Thyroid gland (tissue), 4 donors: ENCODE measurements at regions not wholly inside any gene's neighbourhood (a gene's known extent, or its start where the extent isn't known, plus 50 kb on each side); places are given as distances from the start of the nearest gene placed in this dataset.

ENCODE experiments used
- DNase-seq, 2 donors: peaks; one replicate each; pipeline ENCODE4 v3.0.0-alpha.2; 2019
- H3K27ac ChIP-seq, 3 donors: fragments of 200-600 bp; sonication (generic); 1 replicate in 2 of 3; 2 replicates in 1 of 3; pipeline ENCODE4 v1.5.1; 2016 to 2019; ENCODE audit warnings: mild to moderate bottlenecking in 1 of 3, moderate library complexity in 1 of 3
- H3K27me3 ChIP-seq: fragments of 200-600 bp; sonication (generic); one replicate; pipeline ENCODE4 v1.5.1; 2019
- H3K36me3 ChIP-seq, 2 donors: fragments of 200-600 bp; sonication (generic); one replicate each; pipeline ENCODE4 v1.5.1; 2016 to 2019
- H3K4me1 ChIP-seq, 2 donors: fragments of 200-600 bp; sonication (generic); one replicate each; pipeline ENCODE4 v1.5.1; 2017 to 2019
- H3K4me3 ChIP-seq, 3 donors: fragments of 200-600 bp; sonication (generic); replicated peaks in 1 of 3; 1 replicate in 2 of 3; 2 replicates in 1 of 3; pipeline ENCODE4 v1.5.1; 2016; ENCODE audit warnings: mild to moderate bottlenecking in 1 of 3
- H3K9me3 ChIP-seq: fragments of 200-600 bp; sonication (generic); one replicate; pipeline ENCODE4 v1.5.1; 2017
- CTCF ChIP-seq, 6 experiments: fragments of 200-600 bp in 3 of 6; fragments of 450-650 bp in 3 of 6; sonication (generic) in 3 of 6; IDR thresholded peaks; one replicate each; pipeline ENCODE4 v1.5.1; 2016 to 2019; ENCODE audit warnings: antibody characterized with exemption in 6 of 6, mild to moderate bottlenecking in 2 of 6, inconsistent platforms in 1 of 6, moderate library complexity in 1 of 6
- POLR2A ChIP-seq, 2 donors: fragments of 450-650 bp; IDR thresholded peaks; one replicate each; pipeline ENCODE4 v1.6.1; 2017; ENCODE audit warnings: antibody characterized with exemption in 2 of 2, mild to moderate bottlenecking in 2 of 2, moderate library complexity in 1 of 2
- WGBS, 2 donors: methylation state at CpG; one replicate each; pipeline ENCODE4 v1.1.5; 2017; 5-methylcytosine and 5-hydroxymethylcytosine counted together
- intact Hi-C: fragments of 100-400 bp; cut with DNase I; formaldehyde crosslinking; loops from one replicate; pipeline ENCODE4 v1.15.1; 2023

- Histone ChIP-seq H3K4me1 (no peaks in the 10 kb centered on the region), H3K27me3 (no peaks in the 10 kb centered on the region), H3K9me3 (no peaks in the 10 kb centered on the region), H3K36me3 (no peaks in the 10 kb centered on the region), H3K4me3 (no peak overlapping the region), H3K27ac (no peak overlapping the region)
- DNase-seq = no peak
- intact Hi-C loops = no loop called here
- TF ChIP-seq POLR2A (IDR thresholded peaks at IDR 0.05) (no peak), CTCF (IDR thresholded peaks at IDR 0.05) (no peak)
- WGBS, 2 donors = 93 to 94% methylated on average over 2 of the region's 2 CpGs
Observed at GRCh38 chr7:17396692-17397091, 98.2 kb downstream of the AHR start.

GRCh38 chr7:17401791-17402627, 103.6 kb downstream of the AHR start:
- no peak for DNase-seq
- H3K27ac ChIP-seq = no peak overlapping the region
- TF ChIP-seq CTCF (IDR thresholded peaks at IDR 0.05) (no peak), POLR2A (IDR thresholded peaks at IDR 0.05) (no peak)
- no peaks in the 10 kb centered on the region for H3K9me3 ChIP-seq
- no peaks in the 10 kb centered on the region for H3K27me3 ChIP-seq
- intact Hi-C loops = no loop called here
- 86 to 87% methylated on average over 6 of the region's 6 CpGs for WGBS, 2 donors
- no peak overlapping the region for H3K4me3 ChIP-seq
- peaks cover 0 to 3% of the 10 kb centered on the region in 2 donors for H3K4me1 ChIP-seq
- H3K36me3 ChIP-seq = no peaks in the 10 kb centered on the region

- no peak overlapping the region for H3K27ac ChIP-seq
- H3K4me1 ChIP-seq = peaks cover 6 to 7% of the 10 kb centered on the region in 2 donors
- no peak overlapping the region for H3K4me3 ChIP-seq
- DNase-seq = no peak
- intact Hi-C loops = no loop called here
- no peaks in the 10 kb centered on the region for H3K9me3 ChIP-seq
- 76 to 85% methylated on average over 9 of the region's 9 CpGs for WGBS, 2 donors
- H3K27me3 ChIP-seq = no peaks in the 10 kb centered on the region
- H3K36me3 ChIP-seq = no peaks in the 10 kb centered on the region
- TF ChIP-seq CTCF (IDR thresholded peaks at IDR 0.05) (no peak), POLR2A (IDR thresholded peaks at IDR 0.05) (no peak)
Observed at GRCh38 chr7:17402628-17403278, 104.3 kb downstream of the AHR start.

GRCh38 chr7:17404006-17404405, 105.6 kb downstream of the AHR start:
- H3K9me3 ChIP-seq = no peaks in the 10 kb centered on the region
- H3K27ac ChIP-seq = no peak overlapping the region
- WGBS, 2 donors = 80 to 82% methylated on average over 3 of the region's 3 CpGs
- peaks cover 15 to 19% of the 10 kb centered on the region in 2 donors for H3K4me1 ChIP-seq
- TF ChIP-seq POLR2A (IDR thresholded peaks at IDR 0.05) (no peak), CTCF (IDR thresholded peaks at IDR 0.05) (no peak)
- no peaks in the 10 kb centered on the region for H3K36me3 ChIP-seq
- intact Hi-C loops = no loop called here
- H3K4me3 ChIP-seq = no peak overlapping the region
- H3K27me3 ChIP-seq = no peaks in the 10 kb centered on the region
- no peak for DNase-seq

GRCh38 chr7:17405786-17406185, 107.3 kb downstream of the AHR start:
- Histone ChIP-seq H3K27me3 (no peaks in the 10 kb centered on the region), H3K36me3 (no peaks in the 10 kb centered on the region), H3K9me3 (no peaks in the 10 kb centered on the region), H3K27ac (no peak overlapping the region), H3K4me3 (no peak overlapping the region), H3K4me1 (peaks cover 15 to 20% of the 10 kb centered on the region in 2 donors)
- DNase-seq = no peak
- intact Hi-C loops = no loop called here
- 59 to 63% methylated on average over 8 of the region's 8 CpGs for WGBS, 2 donors
- TF ChIP-seq POLR2A (IDR thresholded peaks at IDR 0.05) (no peak), CTCF (IDR thresholded peaks at IDR 0.05) (no peak)
